GM23248 (cell line): ENCODE measurements at regions not wholly inside any gene's neighbourhood (a gene's known extent, or its start where the extent isn't known, plus 50 kb on each side); places are given as distances from the start of the nearest gene placed in this dataset.

Source experiments
- EZH2 ChIP-seq: fragments of 200-600 bp; sonication (generic); IDR thresholded peaks from 2 replicates; pipeline ENCODE4 v1.6.1; 2018; ENCODE audit warnings: antibody characterized with exemption, mild to moderate bottlenecking; ENCODE audit not compliant: insufficient read depth, poor library complexity, severe bottlenecking
- EZH2phosphoT487 ChIP-seq: fragments of 200-600 bp; sonication (generic); IDR thresholded peaks from 2 replicates; pipeline ENCODE4 v1.6.1; 2018; ENCODE audit warnings: antibody characterized with exemption, moderate library complexity, mild to moderate bottlenecking, low read depth; ENCODE audit not compliant: insufficient read depth

DNA sequence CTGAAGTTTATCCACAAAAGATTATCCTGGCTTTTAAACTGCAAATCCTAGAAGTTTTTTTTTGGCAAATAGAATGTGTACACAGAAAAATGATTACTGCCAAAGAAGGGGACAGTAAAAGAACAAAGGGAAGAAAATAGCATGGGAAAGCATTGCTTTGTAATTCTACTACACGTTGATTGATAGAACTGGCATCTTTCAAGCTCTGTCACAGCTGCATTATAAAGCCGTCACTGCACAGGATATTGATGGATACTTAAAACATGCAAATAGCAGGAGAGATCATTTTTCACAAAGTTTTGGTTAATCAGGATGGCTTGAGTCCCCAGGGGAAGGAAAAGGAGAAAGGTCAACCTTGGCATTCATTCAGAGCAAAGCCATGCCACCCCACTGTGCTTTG lies 183.7 kb upstream of the RRP15 start:
- TF ChIP-seq EZH2 (no peak), EZH2phosphoT487 (no peak)
